ENCODE measurements at regions not wholly inside any gene's neighbourhood (a gene's known extent, or its start where the extent isn't known, plus 50 kb on each side); places are given as distances from the start of the nearest gene placed in this dataset.

- CTCF ChIA-PET (ENCODE audit: low intra/inter-chr PET ratio, low total read pairs) = no interaction called here
- H3K4me2 ChIP-seq (ENCODE audit: low read depth, low read length) = no peak overlapping the region
- no peak for DNase-seq (ENCODE audit: low spot score)
Observed at GRCh38 chr2:215626063-215626462, 190.2 kb upstream of the FN1 start.

GRCh38 chr2:215625207-215625606 is 189.3 kb upstream of the FN1 start:
- ATAC-seq (no peak), FAIRE-seq (no peak), DNase-seq (ENCODE audit: low spot score) (no peak)
- in situ Hi-C loops (cut with HindIII; ENCODE audit: extremely low pct_ligation_motif_present, low pct_unique_long_range_greater_than_20kb) (loop anchor here (10.0 kb wide), 1 partner anchor 290 kb away; no protein-coding TSS in a partner anchor), intact Hi-C loops (cut with micrococcal nuclease; ENCODE audit: unreplicated experiment) (no loop called here)
- H3K79me2 ChIP-seq (ENCODE audit: insufficient read depth, low read length) = no peaks in the 10 kb centered on the region
- ChIA-PET CTCF (ENCODE audit: low intra/inter-chr PET ratio, low total read pairs) (no interaction called here), POLR2A (interaction anchor here (1.0 to 1.5 kb wide), 4 partner anchors 10 to 192 kb away, joined by 4 read pairs; no protein-coding TSS in a partner anchor)
- H3K9ac ChIP-seq (ENCODE audit: insufficient read depth, low read depth, low read length) = no peak overlapping the region
- no TSS peak for BruUV-seq (replicated peaks)
- peak overlapping the region; percentile 20 for H2AFZ ChIP-seq (ENCODE audit: low read length)
- peaks cover 63% of the 10 kb centered on the region for H3K4me1 ChIP-seq (ENCODE audit: insufficient read depth, low read length)
- H3K4me2 ChIP-seq (ENCODE audit: low read depth, low read length) = peak overlapping the region; percentile 12; the same call in 1 of the 2 replicates
- H3K36me3 ChIP-seq (replicated peaks in 1 of 2; ENCODE audit: control insufficient read depth in 1 of 2, insufficient read depth in 2 of 2, low read length in 2 of 2) = no peaks in the 10 kb centered on the region
- no peaks in the 10 kb centered on the region for H3K27me3 ChIP-seq (ENCODE audit: control insufficient read depth in 1 of 2, insufficient read depth in 2 of 2, low read length in 2 of 2)
- H3K4me3 ChIP-seq (replicated peaks in 1 of 3; ENCODE audit: insufficient read depth in 1 of 3, low read depth in 2 of 3, low read length in 3 of 3) = no peak overlapping the region
- no peaks in the 10 kb centered on the region for H4K20me1 ChIP-seq (ENCODE audit: insufficient read depth, low read length)
- no peaks in the 10 kb centered on the region; the same call in 1 of the 2 replicates for H3K9me3 ChIP-seq (ENCODE audit: low read length)
- 82% methylated on average over 2 of the region's 2 CpGs for WGBS (ENCODE audit: low lambda C conversion rate)
- H3K27ac ChIP-seq (ENCODE audit: extremely low read length, insufficient read depth, low read length) = peak overlapping the region; percentile 69
- peak; percentile 85; the same call in 1 of the 2 replicates for TF ChIP-seq ZNF281 (CRISPR knock-in tag; IDR thresholded peaks at IDR 0.05; ENCODE audit: borderline replicate concordance)
- TF ChIP-seq MNT (IDR thresholded peaks at IDR 0.05) = no peak
- no peak for TF ChIP-seq NAIF1 (CRISPR knock-in tag; IDR thresholded peaks at IDR 0.05; ENCODE audit: borderline replicate concordance)
- peak in 1 of 2 experiments; percentile 10; a peak in 1 of 4 replicates for TF ChIP-seq EP300 (IDR thresholded peaks at IDR 0.05; ENCODE audit: low read depth in 2 of 2, low read length in 2 of 2)
- no peak for TF ChIP-seq EP300 (CRISPR knock-in tag; IDR thresholded peaks at IDR 0.05; ENCODE audit: borderline replicate concordance)

More at GRCh38 chr2:215626063-215626462, 190.2 kb upstream of the FN1 start:
- Histone ChIP-seq H3K27me3 (ENCODE audit: control insufficient read depth in 1 of 2, insufficient read depth in 2 of 2, low read length in 2 of 2) (no peaks in the 10 kb centered on the region), H3K9ac (ENCODE audit: insufficient read depth, low read depth, low read length) (no peak overlapping the region), H3K9me3 (ENCODE audit: low read length) (peaks cover 8% of the 10 kb centered on the region), H2AFZ (ENCODE audit: low read length) (no peak overlapping the region), H3K36me3 (replicated peaks in 1 of 2; ENCODE audit: control insufficient read depth in 1 of 2, insufficient read depth in 2 of 2, low read length in 2 of 2) (no peaks in the 10 kb centered on the region), H3K79me2 (ENCODE audit: insufficient read depth, low read length) (no peaks in the 10 kb centered on the region), H3K4me3 (replicated peaks in 1 of 3; ENCODE audit: insufficient read depth in 1 of 3, low read depth in 2 of 3, low read length in 3 of 3) (no peak overlapping the region), H3K27ac (ENCODE audit: extremely low read length, insufficient read depth, low read length) (no peak overlapping the region), H3K4me1 (ENCODE audit: insufficient read depth, low read length) (peaks cover 54% of the 10 kb centered on the region), H4K20me1 (ENCODE audit: insufficient read depth, low read length) (no peaks in the 10 kb centered on the region)
- POLR2A ChIA-PET = no interaction called here
- 92% methylated on average over 1 of the region's 1 CpG for WGBS (ENCODE audit: low lambda C conversion rate)
- intact Hi-C loops (cut with micrococcal nuclease; ENCODE audit: unreplicated experiment) = no loop called here
- ATAC-seq (no peak), FAIRE-seq (no peak)
- no TSS peak for BruUV-seq (replicated peaks)
- TF ChIP-seq PAWR (CRISPR knock-in tag; IDR thresholded peaks at IDR 0.05; ENCODE audit: borderline replicate concordance) (no peak), ZNF678 (CRISPR knock-in tag; IDR thresholded peaks at IDR 0.05) (no peak), ZMYM3 (CRISPR knock-in tag; IDR thresholded peaks at IDR 0.05) (no peak), ZNF143 (CRISPR knock-in tag; IDR thresholded peaks at IDR 0.05) (no peak), MYNN (CRISPR knock-in tag; IDR thresholded peaks at IDR 0.05; ENCODE audit: low read depth) (no peak), KMT2A (CRISPR knock-in tag; IDR thresholded peaks at IDR 0.05) (no peak), SPEN (CRISPR knock-in tag; IDR thresholded peaks at IDR 0.05; ENCODE audit: low read depth) (no peak), NCOA5 (CRISPR knock-in tag; IDR thresholded peaks at IDR 0.05) (no peak), ZNF10 (CRISPR knock-in tag; IDR thresholded peaks at IDR 0.05; ENCODE audit: borderline replicate concordance, low read depth) (no peak), HOXA9 (CRISPR knock-in tag; IDR thresholded peaks at IDR 0.05; ENCODE audit: borderline replicate concordance) (no peak), FOSL1 (CRISPR knock-in tag; IDR thresholded peaks at IDR 0.05; ENCODE audit: borderline replicate concordance) (no peak), ZNF709 (CRISPR knock-in tag; IDR thresholded peaks at IDR 0.05) (no peak), JUN (CRISPR knock-in tag; IDR thresholded peaks at IDR 0.05) (no peak), MXD1 (CRISPR knock-in tag; IDR thresholded peaks at IDR 0.05) (no peak), DMAP1 (CRISPR knock-in tag; IDR thresholded peaks at IDR 0.05) (no peak), ZMYM2 (CRISPR knock-in tag; IDR thresholded peaks at IDR 0.05) (no peak), ZNF562 (CRISPR knock-in tag; IDR thresholded peaks at IDR 0.05; ENCODE audit: borderline replicate concordance) (no peak)
- in situ Hi-C loops (cut with HindIII; ENCODE audit: extremely low pct_ligation_motif_present, low pct_unique_long_range_greater_than_20kb) = loop anchor here (10.0 kb wide), 1 partner anchor 289 kb away; no protein-coding TSS in a partner anchor

Data from HepG2 (cell line).